IPS-20b (cell line): ENCODE measurements at regions not wholly inside any gene's neighbourhood (a gene's known extent, or its start where the extent isn't known, plus 50 kb on each side); places are given as distances from the start of the nearest gene placed in this dataset.
"Not testable (repeated sequence)": the region's sequence is repeated elsewhere in the genome, so short reads cannot be mapped to it uniquely, and the experiment has no call there.

Source experiments
- H3K27ac ChIP-seq: one replicate; pipeline ENCODE4 v1.5.1; 2013; ENCODE audit warnings: low read length
- H3K27me3 ChIP-seq: 2 replicates; pipeline ENCODE4 v1.6.1; 2013; ENCODE audit warnings: mild to moderate bottlenecking, low read length, inconsistent platforms; ENCODE audit not compliant: insufficient read depth
- H3K36me3 ChIP-seq: 2 replicates; pipeline ENCODE4 v1.6.1; 2013; ENCODE audit warnings: low read depth, mild to moderate bottlenecking, inconsistent platforms, low read length, moderate library complexity; ENCODE audit not compliant: insufficient read depth
- H3K4me1 ChIP-seq: 2 replicates; pipeline ENCODE4 v1.6.1; 2013; ENCODE audit warnings: mild to moderate bottlenecking, control low read depth, inconsistent platforms, low read length, moderate library complexity; ENCODE audit not compliant: insufficient read depth
- H3K4me3 ChIP-seq: 2 replicates; pipeline ENCODE4 v1.5.1; 2013; ENCODE audit warnings: mild to moderate bottlenecking, low read length, inconsistent platforms
- H3K9ac ChIP-seq: 2 replicates; pipeline ENCODE4 v1.6.1; 2013; ENCODE audit warnings: low read depth, mild to moderate bottlenecking, inconsistent platforms, low read length, moderate library complexity
- H3K9me3 ChIP-seq: 2 replicates; pipeline ENCODE4 v1.6.1; 2013; ENCODE audit warnings: mild to moderate bottlenecking, low read depth, low read length, inconsistent platforms; ENCODE audit not compliant: insufficient read depth

DNA sequence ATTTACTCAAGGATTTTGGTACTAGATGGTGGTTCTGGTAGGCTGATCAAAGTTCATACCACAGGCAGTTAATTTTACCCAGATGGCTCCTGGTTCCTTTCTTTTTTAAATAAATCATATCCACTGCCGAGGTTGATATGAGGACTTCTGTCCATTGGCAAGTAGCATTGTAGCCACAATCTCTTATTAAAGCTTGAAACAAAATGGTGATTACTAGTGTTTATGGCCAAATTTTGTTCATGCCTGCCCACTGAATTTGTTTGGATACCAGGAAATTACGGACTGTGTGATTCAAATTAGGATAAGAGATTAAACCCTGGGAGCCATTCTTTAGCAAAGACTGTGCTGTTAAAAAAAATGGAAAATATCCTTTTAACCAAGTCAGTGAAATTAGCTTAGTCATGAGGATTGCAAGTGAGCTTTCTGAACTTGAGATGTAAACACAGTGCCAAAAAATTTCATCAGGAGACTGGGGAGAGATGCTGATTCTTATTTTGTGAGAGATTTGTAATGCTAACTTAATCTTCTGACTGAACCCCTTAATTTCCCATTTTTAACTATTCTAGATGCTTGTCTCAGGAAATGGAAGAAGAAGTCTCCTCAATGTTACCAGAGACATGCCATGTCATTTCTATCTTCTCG lies 893.5 kb upstream of the ADAMTS5 start:
- H3K27ac ChIP-seq, H3K9me3 ChIP-seq, H3K4me3 ChIP-seq, H3K4me1 ChIP-seq, H3K27me3 ChIP-seq, H3K36me3 ChIP-seq, H3K9ac ChIP-seq: not testable (repeated sequence)

DNA sequence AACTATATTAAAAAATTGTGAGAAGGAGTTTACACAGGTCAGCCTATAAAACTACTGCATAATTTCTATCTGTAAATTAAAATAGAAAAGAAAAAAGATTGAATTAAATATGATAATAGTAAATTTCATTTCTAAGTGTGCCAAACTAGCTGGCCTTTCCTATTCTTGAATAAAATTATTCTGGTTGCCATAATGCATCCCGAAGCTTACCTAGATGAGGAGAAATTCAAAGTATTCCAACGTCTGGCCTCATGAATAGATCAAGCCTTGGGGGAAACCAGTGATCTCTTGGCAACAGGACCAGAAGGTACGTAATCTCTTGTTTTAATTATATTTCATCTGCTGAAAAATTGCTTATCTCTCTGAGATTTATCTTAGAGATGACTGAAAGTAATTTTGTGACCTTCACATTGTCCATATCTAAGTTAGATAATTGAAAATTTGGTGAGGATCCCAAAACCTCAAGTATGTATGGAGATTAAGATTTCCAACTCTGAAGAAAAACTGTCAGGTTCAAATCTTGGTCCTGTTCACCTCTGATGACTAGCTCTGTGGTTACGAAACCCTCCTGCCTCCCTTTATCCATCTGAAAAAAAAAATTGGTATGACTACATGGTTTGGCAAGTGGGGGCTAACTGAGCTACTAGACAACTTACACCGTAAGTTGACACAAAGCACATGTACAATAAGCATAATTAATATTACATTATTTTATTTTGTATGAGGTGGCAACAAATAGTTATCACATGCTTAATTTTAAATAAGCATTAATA lies 891.4 kb upstream of the ADAMTS5 start:
- H3K4me3 ChIP-seq, H3K9me3 ChIP-seq, H3K4me1 ChIP-seq, H3K9ac ChIP-seq, H3K36me3 ChIP-seq, H3K27ac ChIP-seq, H3K27me3 ChIP-seq: not testable (repeated sequence)

DNA sequence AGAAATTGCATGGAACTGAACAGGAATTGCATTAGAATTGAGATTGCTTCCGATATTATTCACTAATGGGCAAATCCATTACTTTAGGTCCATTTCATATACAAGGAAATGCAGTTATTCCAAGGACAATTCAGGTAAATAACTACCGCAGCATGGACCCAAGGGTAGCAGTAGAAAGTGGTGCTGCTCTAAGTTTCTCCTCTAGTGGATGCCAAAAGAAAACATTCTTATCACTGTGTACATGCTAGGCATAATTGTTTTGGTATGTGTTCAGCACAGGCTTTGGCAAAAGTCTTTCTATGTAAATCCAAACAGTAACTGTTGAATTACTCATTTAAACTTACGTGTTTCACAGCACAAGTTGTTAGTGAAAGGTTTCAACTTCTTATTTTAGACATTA lies 890.1 kb upstream of the ADAMTS5 start:
- not testable (repeated sequence) for H3K27me3 ChIP-seq, H3K4me3 ChIP-seq, H3K36me3 ChIP-seq, H3K4me1 ChIP-seq, H3K27ac ChIP-seq, H3K9ac ChIP-seq, H3K9me3 ChIP-seq

DNA sequence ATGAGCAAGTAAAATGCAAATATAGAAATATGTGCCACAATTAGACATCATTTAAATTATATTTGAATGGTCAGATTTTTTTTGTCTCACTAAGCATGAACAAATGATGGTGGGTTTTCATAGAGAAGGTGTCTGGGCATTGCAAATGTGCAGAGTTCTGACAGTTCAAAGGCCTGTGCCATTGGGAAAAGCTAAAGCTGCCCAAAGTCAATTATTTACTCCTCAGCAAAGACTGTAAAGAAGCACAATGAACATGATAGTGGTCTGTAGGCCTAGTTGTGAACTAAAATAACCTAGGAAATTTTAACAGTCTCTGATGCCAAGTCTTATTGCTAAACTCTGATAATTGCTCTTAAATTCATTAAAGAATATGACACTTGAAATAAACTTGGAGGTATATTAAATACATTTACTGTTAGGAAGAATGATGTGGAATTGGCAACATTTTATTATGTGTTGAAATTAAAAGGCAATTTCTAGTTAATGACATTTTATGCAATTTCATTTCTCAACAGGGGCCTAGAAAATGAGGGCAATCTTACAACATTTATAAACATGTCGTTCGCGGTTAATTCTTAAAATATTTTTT lies 874.3 kb upstream of the ADAMTS5 start:
- H3K4me3 ChIP-seq, result no peak overlapping the region
- H3K9me3 ChIP-seq, result no peaks in the 10 kb centered on the region
- H3K4me1 ChIP-seq, result no peaks in the 10 kb centered on the region
- no peaks in the 10 kb centered on the region for H3K36me3 ChIP-seq
- no peaks in the 10 kb centered on the region for H3K27me3 ChIP-seq
- H3K27ac ChIP-seq, result no peak overlapping the region
- no peak overlapping the region for H3K9ac ChIP-seq

DNA sequence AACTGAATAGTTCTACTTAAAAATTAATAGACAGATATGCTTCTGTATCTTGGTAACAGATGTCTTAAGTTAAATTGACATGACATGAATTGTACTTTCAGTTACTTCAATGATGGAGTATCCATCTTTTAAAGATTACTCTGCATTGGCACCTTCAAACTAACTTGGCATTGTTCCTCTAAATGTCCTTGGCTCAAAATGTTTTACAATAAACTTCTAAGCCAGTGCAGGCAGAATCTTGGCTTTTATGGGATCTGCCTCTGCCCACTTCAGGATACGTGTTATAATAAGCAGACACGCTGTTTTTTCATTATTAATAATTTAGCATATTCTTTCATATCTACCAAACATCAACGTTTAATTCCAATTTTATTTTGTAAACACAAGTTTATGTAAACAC lies 873.4 kb upstream of the ADAMTS5 start:
- Histone ChIP-seq H3K9ac (no peak overlapping the region), H3K27me3 (no peaks in the 10 kb centered on the region), H3K9me3 (no peaks in the 10 kb centered on the region), H3K4me1 (no peaks in the 10 kb centered on the region), H3K4me3 (no peak overlapping the region), H3K27ac (no peak overlapping the region), H3K36me3 (no peaks in the 10 kb centered on the region)

DNA sequence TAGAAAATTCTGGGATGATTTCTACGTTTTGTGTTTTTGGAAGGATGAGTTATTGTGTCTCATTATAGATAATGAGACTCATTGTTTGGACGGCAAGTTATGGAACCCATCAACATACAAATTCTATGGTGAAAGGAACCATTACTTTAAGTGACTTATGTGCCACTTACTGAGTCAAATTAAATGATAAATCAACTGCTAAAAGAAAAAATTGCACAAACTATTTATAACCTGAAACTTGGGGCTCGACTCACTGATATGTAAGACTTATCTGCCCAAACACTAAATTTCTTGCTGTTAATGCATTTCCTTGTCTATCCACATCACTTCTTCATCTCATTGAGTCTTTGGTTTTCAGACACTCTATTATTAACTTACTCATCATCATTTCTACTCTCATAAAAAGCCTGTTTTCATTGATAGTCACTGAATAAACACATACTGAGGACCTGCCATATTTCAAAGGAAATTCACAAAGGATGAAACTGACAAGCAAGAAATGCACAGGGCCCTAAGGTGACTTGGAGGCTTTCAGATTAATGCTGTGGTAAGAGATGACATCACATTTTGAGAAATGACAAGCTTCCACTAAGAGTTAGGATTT lies 872.7 kb upstream of the ADAMTS5 start:
- H3K9me3 ChIP-seq, result no peaks in the 10 kb centered on the region
- H3K4me1 ChIP-seq, result no peaks in the 10 kb centered on the region
- H3K36me3 ChIP-seq, result no peaks in the 10 kb centered on the region
- no peaks in the 10 kb centered on the region for H3K27me3 ChIP-seq
- H3K27ac ChIP-seq, result no peak overlapping the region
- no peak overlapping the region for H3K9ac ChIP-seq
- no peak overlapping the region for H3K4me3 ChIP-seq

DNA sequence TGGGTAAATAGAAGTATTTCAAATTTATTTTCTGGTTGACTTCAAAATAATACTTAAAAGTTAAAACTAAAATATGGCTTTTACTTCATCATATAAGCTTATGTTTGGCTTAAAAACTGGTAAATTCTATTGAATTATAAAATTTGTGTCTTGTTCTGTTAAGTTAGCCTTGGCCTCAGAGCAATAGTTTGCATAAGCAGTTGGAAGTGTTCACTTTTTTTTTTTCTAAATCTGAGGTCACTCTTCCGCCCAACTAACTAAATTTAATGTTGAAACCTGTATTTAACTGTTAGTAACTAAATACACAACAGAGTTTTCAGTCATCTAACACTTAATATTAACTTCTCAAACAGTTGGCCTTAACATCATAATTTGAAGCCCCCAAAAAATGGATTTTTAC lies 871.7 kb upstream of the ADAMTS5 start:
- H3K36me3 ChIP-seq, result no peaks in the 10 kb centered on the region
- H3K4me3 ChIP-seq, result no peak overlapping the region
- H3K27me3 ChIP-seq, result no peaks in the 10 kb centered on the region
- H3K9me3 ChIP-seq, result no peaks in the 10 kb centered on the region
- H3K4me1 ChIP-seq, result no peaks in the 10 kb centered on the region
- H3K27ac ChIP-seq, result no peak overlapping the region
- no peak overlapping the region for H3K9ac ChIP-seq

DNA sequence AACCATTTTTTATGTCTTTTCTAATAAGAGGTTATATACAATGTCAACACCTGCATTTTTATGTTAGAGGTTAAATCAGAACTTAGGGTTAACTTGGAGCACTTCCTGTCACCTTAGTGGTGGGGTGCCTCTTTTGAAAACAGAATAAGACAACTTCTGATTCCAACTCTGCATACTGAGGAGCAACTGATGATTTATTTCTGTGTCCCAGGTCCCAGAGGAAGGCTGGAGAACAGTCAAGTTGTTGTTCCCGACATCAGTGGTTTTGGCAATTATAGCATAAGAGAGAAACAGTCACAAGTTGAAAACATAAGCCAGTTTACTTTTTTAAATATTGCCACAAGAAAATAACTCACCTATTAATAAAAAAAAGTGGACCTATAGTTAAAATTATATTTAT lies 871.0 kb upstream of the ADAMTS5 start:
- Histone ChIP-seq H3K4me3 (no peak overlapping the region), H3K4me1 (no peaks in the 10 kb centered on the region), H3K9ac (no peak overlapping the region), H3K27ac (no peak overlapping the region), H3K27me3 (no peaks in the 10 kb centered on the region), H3K9me3 (no peaks in the 10 kb centered on the region), H3K36me3 (no peaks in the 10 kb centered on the region)

DNA sequence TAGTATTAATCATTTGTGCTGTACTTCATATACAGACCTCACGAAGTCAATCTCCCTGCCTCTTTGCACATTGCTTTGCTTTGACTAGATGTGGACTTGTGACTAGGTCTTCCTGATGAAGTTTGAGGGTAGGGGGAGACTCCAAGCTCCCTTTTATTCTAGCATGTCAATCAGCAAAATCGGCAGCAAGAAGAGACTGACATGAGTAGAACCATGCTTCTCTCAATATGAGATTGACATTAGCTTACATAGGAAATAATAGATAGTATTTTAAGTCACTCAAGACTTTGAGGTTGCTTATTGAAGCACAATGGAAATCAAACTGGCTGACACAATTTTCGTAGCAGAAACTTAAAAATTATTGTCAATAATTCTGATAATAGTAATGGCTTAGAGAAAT lies 866.4 kb upstream of the ADAMTS5 start:
- H3K27ac ChIP-seq, result no peak overlapping the region
- no peak overlapping the region for H3K4me3 ChIP-seq
- H3K9me3 ChIP-seq, result no peaks in the 10 kb centered on the region
- H3K36me3 ChIP-seq, result no peaks in the 10 kb centered on the region
- no peaks in the 10 kb centered on the region for H3K27me3 ChIP-seq
- no peak overlapping the region for H3K9ac ChIP-seq
- H3K4me1 ChIP-seq, result no peaks in the 10 kb centered on the region

DNA sequence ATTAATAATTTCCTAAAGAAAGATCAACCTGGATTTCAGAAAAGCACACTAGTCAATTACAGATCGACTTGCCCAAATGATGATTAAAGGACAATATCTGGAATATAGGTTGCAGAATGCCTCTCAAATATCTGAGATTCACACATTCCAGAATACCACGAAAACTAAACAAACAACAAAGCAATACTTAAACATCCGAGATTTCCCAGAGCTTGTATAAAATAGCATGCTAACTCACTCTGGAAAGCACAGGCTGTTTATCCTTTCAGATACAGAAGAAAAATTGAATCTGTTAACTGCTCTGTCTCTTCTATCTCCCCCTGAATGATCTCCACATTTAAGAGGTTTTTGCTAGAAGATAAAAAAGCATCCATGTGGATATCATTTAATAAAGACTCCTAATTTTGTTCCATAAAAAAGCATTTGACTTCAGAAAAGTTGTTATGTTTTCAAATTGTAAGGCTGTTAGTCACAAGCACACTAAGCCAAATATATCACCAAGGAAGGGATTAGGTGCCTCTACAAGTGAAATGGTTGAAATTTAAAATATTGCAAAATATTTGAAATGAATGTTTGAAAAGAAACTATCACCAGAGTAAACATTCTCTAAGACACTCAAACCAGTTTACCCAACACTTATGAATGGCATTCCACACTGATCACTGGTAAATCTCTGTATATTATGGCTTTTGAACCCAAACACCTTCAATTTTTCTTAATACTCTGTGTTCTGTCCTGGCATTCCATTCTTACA lies 865.1 kb upstream of the ADAMTS5 start:
- Histone ChIP-seq H3K36me3 (no peaks in the 10 kb centered on the region), H3K4me1 (no peaks in the 10 kb centered on the region), H3K9me3 (no peaks in the 10 kb centered on the region), H3K27me3 (no peaks in the 10 kb centered on the region), H3K4me3 (no peak overlapping the region), H3K27ac (no peak overlapping the region), H3K9ac (no peak overlapping the region)

DNA sequence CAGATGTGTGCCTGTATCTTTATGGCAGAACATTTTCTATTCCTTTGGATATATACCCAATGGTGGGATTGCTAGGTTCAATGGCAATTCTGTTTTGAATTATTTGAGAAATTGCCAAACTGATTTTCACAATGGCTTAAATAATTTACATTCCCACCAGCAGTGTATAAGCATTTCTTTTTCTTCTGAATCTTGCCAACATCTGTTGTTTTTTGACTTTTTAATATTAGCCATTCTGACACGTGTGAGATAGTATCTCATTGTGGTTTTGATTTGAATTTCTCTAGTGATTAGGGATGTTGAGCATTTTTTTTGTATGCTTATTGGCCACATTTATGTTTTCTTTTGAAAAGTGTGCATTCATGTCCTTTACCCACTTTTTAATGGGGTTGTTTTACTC lies 864.3 kb upstream of the ADAMTS5 start:
- no peak overlapping the region for H3K9ac ChIP-seq
- H3K27me3 ChIP-seq, result no peaks in the 10 kb centered on the region
- H3K4me1 ChIP-seq, result no peaks in the 10 kb centered on the region
- no peaks in the 10 kb centered on the region for H3K9me3 ChIP-seq
- H3K36me3 ChIP-seq, result no peaks in the 10 kb centered on the region
- H3K4me3 ChIP-seq, result no peak overlapping the region
- H3K27ac ChIP-seq, result no peak overlapping the region
